ENCODE measurements at regions not wholly inside any gene's neighbourhood (a gene's known extent, or its start where the extent isn't known, plus 50 kb on each side); places are given as distances from the start of the nearest gene placed in this dataset.

DNA sequence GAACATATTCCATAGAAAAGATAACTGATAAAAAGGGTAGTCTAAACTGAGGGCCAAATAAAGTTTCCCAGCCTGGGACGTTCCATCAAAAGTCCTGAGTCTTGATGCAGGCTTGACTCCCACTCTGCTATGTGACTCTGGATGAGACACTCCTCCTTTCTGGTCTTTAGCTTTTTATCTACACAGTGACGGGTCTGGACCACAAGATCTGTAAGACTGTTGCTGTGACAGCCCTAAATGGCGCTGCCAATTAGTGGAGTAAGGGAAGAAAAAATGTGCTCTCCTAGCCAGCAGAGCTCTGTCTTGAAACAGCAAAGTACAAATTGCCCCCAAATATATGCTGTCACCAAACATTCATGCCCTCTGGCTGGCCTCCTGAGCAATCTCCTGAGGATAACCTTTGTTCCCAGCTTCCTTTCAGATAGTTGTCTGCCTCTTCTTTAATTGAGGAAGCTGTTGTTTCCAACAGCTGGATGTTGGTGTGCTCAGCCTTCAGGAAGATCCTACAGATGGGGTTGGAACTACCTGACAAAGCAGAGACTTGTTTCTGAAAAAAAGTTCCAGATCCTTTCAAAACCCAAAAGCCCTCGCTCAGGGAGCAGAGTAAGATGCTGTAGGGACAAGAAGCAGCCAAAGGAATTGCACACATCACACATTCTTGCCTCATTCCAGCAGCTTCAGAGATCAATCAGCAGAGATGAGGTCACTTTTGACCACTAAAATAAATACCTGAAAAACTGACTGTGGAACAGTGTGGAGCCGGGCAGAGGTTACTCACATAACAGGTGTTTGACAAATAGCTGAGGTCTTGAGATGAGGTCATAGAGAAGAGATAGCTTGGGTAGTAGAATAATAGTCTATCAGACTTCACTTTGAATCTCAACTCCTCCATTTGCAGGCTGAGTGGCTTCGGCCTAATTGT, 383.4 kb upstream of the FGF13 start:
- H3K27ac Mint-ChIP-seq = no peak overlapping the region
- H3K9me3 Mint-ChIP-seq = peaks cover 18% of the 10 kb centered on the region
- H3K36me3 Mint-ChIP-seq (ENCODE audit: low read depth) = no peaks in the 10 kb centered on the region
- TF ChIP-seq, protein P1, sequence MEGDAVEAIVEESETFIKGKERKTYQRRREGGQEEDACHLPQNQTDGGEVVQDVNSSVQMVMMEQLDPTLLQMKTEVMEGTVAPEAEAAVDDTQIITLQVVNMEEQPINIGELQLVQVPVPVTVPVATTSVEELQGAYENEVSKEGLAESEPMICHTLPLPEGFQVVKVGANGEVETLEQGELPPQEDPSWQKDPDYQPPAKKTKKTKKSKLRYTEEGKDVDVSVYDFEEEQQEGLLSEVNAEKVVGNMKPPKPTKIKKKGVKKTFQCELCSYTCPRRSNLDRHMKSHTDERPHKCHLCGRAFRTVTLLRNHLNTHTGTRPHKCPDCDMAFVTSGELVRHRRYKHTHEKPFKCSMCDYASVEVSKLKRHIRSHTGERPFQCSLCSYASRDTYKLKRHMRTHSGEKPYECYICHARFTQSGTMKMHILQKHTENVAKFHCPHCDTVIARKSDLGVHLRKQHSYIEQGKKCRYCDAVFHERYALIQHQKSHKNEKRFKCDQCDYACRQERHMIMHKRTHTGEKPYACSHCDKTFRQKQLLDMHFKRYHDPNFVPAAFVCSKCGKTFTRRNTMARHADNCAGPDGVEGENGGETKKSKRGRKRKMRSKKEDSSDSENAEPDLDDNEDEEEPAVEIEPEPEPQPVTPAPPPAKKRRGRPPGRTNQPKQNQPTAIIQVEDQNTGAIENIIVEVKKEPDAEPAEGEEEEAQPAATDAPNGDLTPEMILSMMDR (IDR thresholded peaks at IDR 0.05) = no peak
- H3K27me3 Mint-ChIP-seq (ENCODE audit: low read depth, poor library complexity) = no peaks in the 10 kb centered on the region
- no peak overlapping the region for H3K4me3 Mint-ChIP-seq
- DNase-seq = no peak
- no peaks in the 10 kb centered on the region for H3K4me1 Mint-ChIP-seq

DNA sequence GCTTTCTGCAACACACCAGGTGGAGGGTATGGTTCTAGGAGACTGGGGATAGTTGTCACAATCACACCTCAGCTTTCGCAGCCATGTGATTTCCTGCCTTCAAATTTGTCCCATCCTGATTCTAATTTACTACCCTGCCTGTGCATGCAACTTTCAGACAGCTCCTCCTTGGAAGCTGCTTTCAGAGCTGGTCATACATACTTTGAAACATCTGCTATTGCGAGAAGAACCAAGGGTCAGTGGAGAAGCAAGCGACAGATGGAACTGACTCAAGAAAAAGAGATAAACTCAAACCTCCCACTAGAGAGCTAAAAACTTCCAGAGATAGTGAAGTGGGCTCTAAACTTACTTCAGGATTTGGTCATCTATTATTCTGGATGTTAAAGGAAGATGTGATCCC, 381.7 kb upstream of the FGF13 start:
- TF ChIP-seq, protein P1 (IDR thresholded peaks at IDR 0.05) = no peak
- Mint-ChIP-seq H3K9me3 (peaks cover 18% of the 10 kb centered on the region), H3K27ac (no peak overlapping the region), H3K27me3 (ENCODE audit: low read depth, poor library complexity) (no peaks in the 10 kb centered on the region), H3K36me3 (ENCODE audit: low read depth) (no peaks in the 10 kb centered on the region), H3K4me3 (no peak overlapping the region), H3K4me1 (no peaks in the 10 kb centered on the region)
- DNase-seq = no peak

DNA sequence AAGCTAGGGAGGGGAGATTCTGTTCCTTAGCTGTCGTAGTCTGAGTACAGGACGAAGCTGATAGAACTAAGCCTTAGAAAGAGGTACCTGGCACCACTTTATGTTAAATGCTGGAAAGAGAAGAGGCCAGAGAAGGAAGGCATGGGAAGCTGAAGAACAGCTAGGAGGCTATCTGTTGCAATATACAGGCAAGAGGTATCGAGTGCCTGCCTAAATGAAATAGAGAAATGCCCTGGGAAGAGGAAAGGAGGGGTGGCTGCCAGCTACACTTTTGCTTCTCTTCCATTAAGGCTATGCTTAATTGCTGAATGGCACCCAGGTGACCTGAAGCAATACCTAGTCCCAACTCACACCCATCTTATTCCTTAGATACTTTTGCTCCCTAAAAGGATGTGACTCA, 380.4 kb upstream of the FGF13 start:
- TF ChIP-seq, protein P1 (IDR thresholded peaks at IDR 0.05) = no peak
- Mint-ChIP-seq H3K27me3 (ENCODE audit: low read depth, poor library complexity) (no peaks in the 10 kb centered on the region), H3K9me3 (peaks cover 18% of the 10 kb centered on the region), H3K4me1 (no peaks in the 10 kb centered on the region), H3K4me3 (no peak overlapping the region), H3K27ac (no peak overlapping the region), H3K36me3 (ENCODE audit: low read depth) (no peaks in the 10 kb centered on the region)
- DNase-seq = no peak

DNA sequence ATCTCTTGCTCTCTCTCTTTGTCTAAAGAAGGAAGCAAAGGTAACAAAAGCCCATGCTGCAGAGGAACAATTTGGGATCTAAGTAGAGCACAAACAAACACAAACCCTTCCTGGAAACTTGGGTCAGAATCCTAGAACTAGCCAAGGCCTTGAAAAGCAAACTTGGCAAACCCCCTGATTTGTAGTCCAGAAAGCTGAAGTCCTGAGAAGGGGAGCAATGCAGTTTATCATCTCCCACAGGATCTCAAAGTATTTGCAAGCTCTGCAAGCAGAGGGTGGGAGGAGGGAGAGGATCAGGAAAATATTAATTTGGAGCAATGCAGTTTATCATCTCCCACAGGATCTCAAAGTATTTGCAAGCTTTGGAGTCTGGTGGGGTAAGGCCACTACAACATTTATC, 379.5 kb upstream of the FGF13 start:
- Mint-ChIP-seq H3K27ac (no peak overlapping the region), H3K4me1 (no peaks in the 10 kb centered on the region), H3K36me3 (ENCODE audit: low read depth) (no peaks in the 10 kb centered on the region), H3K9me3 (peaks cover 18% of the 10 kb centered on the region), H3K27me3 (ENCODE audit: low read depth, poor library complexity) (no peaks in the 10 kb centered on the region), H3K4me3 (no peak overlapping the region)
- TF ChIP-seq, protein P1 (IDR thresholded peaks at IDR 0.05) = no peak
- DNase-seq = no peak

DNA sequence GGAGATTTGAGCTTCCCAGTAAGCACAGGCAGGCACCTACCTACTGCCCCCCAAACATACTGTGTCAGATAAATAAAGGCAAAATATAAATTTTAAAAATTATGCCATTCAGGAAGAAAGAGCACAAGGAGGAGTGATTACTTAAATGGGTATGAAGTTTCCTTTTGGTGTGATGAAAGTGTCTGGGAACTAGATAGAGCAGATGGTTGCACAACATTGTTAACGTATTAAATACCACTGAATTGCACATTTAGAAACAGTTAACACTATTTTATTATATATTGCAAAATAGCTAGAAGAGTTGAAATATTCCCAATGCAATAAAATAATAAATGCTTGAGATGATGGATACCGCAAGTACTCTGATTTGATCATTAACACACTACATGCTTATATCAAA, 374.7 kb upstream of the FGF13 start:
- Mint-ChIP-seq H3K4me1 (no peaks in the 10 kb centered on the region), H3K27ac (no peak overlapping the region), H3K9me3 (peaks cover 6% of the 10 kb centered on the region), H3K4me3 (no peak overlapping the region), H3K27me3 (ENCODE audit: low read depth, poor library complexity) (no peaks in the 10 kb centered on the region), H3K36me3 (ENCODE audit: low read depth) (no peaks in the 10 kb centered on the region)
- DNase-seq = no peak
- TF ChIP-seq, protein P1 (IDR thresholded peaks at IDR 0.05) = no peak

DNA sequence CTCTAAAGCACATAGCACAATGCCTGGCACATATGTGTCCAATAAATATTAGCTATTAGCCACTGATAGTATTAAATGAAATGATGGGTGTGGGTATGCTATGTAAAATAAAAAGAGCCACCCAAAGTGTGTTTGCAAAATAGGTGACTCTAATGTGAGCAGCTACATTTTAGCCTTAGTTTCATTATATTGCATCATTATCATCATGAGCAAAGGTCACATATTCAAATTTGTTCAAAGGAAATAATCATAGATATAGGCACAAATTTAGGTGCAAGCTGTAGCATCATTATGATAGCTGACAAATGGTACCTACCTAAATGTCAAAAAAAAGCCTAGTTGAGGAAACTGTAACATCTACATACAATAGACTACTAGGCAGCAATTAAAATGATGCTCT, 373.9 kb upstream of the FGF13 start:
- H3K27me3 Mint-ChIP-seq (ENCODE audit: low read depth, poor library complexity) = no peaks in the 10 kb centered on the region
- TF ChIP-seq, protein P1 (IDR thresholded peaks at IDR 0.05) = no peak
- no peak overlapping the region for H3K27ac Mint-ChIP-seq
- H3K36me3 Mint-ChIP-seq (ENCODE audit: low read depth) = no peaks in the 10 kb centered on the region
- H3K4me1 Mint-ChIP-seq = no peaks in the 10 kb centered on the region
- DNase-seq = no peak
- peaks cover 3% of the 10 kb centered on the region for H3K9me3 Mint-ChIP-seq
- no peak overlapping the region for H3K4me3 Mint-ChIP-seq
